ENCODE measurements at regions not wholly inside any gene's neighbourhood (a gene's known extent, or its start where the extent isn't known, plus 50 kb on each side); places are given as distances from the start of the nearest gene placed in this dataset.

DNA sequence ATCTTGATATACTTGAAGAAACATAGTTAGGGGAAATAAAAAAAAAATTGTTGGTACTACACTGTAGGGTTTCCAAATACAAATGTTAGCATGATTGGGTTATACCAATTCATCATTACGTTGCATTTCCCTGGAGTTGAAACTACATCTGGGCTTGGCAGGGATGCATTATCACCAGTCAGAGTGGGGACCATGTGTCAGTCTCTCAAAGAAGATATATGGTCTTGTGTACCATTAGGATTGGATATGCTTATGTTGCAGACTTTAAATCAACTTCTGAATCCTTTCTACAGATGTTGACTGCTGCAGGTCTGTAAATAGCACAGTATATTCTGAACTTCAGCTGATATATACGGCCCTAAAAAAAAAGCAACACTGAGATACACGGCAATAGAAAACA, 188.5 kb downstream of the SLIT2 start:
- Histone ChIP-seq H2BK15ac (ENCODE audit: low read depth, low read length) (no peak overlapping the region), H3K4me1 (ENCODE audit: insufficient read depth, low read length) (no peaks in the 10 kb centered on the region), H3K4me2 (ENCODE audit: insufficient read depth, insufficient read length, low read length) (no peak overlapping the region), H2AFZ (ENCODE audit: low read length) (no peak overlapping the region), H3K23ac (ENCODE audit: insufficient read length, low read depth, low read length) (no peak overlapping the region), H4K8ac (replicated peaks; ENCODE audit: insufficient read length, low read depth, low read length) (no peak overlapping the region), H3T11ph (ENCODE audit: low read length) (no peak overlapping the region), H3K18ac (ENCODE audit: insufficient read length, low read depth, low read length) (no peak overlapping the region), H2BK5ac (ENCODE audit: insufficient read length, low read length) (no peak overlapping the region), H3K14ac (ENCODE audit: insufficient read depth, low read length) (no peak overlapping the region), H2BK12ac (ENCODE audit: insufficient read length, low read depth, low read length) (no peak overlapping the region), H3K56ac (ENCODE audit: insufficient read length, low read depth, low read length) (no peak overlapping the region), H3K23me2 (ENCODE audit: insufficient read length, low read depth, low read length, poor library complexity, severe bottlenecking) (no peaks in the 10 kb centered on the region), H3K27me3 (ENCODE audit: insufficient read depth, low read length) (no peaks in the 10 kb centered on the region), H4K20me1 (ENCODE audit: control insufficient read depth, insufficient read depth, insufficient read length) (no peaks in the 10 kb centered on the region), H3K9ac (ENCODE audit: extremely low read depth, insufficient read length, low read length) (no peak overlapping the region), H2AK5ac (ENCODE audit: insufficient read length, low read length) (no peak overlapping the region), H4K91ac (ENCODE audit: insufficient read length, low read depth, low read length) (no peak overlapping the region), H3K79me2 (ENCODE audit: insufficient read depth, low read length) (no peaks in the 10 kb centered on the region), H3K4ac (ENCODE audit: low read depth, low read length) (no peak overlapping the region), H3K27ac (ENCODE audit: insufficient read length, low read depth, low read length) (no peak overlapping the region), H3K9me3 (ENCODE audit: control insufficient read depth, low read depth, low read length) (no peaks in the 10 kb centered on the region), H2BK120ac (ENCODE audit: low read depth, low read length, poor library complexity, severe bottlenecking) (no peak overlapping the region), H4K5ac (ENCODE audit: insufficient read length, low read depth, low read length) (no peak overlapping the region), H2BK20ac (ENCODE audit: low read depth, low read length, poor library complexity, severe bottlenecking) (no peak overlapping the region), H3K79me1 (ENCODE audit: insufficient read depth, low read depth, low read length, poor library complexity, severe bottlenecking) (no peaks in the 10 kb centered on the region)
- no peaks in the 10 kb centered on the region for H3K9me3 Mint-ChIP-seq
- TF ChIP-seq CTCF (conservative IDR thresholded peaks at IDR 0.05): no peak
- DNase-seq: no peak
- no peaks in the 10 kb centered on the region for H3K4me1 Mint-ChIP-seq
- H3K27me3 Mint-ChIP-seq (ENCODE audit: low read depth): no peaks in the 10 kb centered on the region
- no peak overlapping the region for H3K4me3 Mint-ChIP-seq
- WGBS (ENCODE audit: extremely low coverage, insufficient read length, low lambda C conversion rate): no CpG with 5 or more reads among the region's 3 CpGs
- H3K36me3 Mint-ChIP-seq (ENCODE audit: insufficient read depth in 1 of 3, low read depth in 3 of 3): no peaks in the 10 kb centered on the region
- no peak overlapping the region for H3K27ac Mint-ChIP-seq
